ENCODE measurements at regions not wholly inside any gene's neighbourhood (a gene's known extent, or its start where the extent isn't known, plus 50 kb on each side); places are given as distances from the start of the nearest gene placed in this dataset.

GRCh38 chr9:110116543-110116885, 91.4 kb downstream of the C9orf152 start:
- TF ChIP-seq CTCF (IDR thresholded peaks at IDR 0.05) (no peak), EZH2 (IDR thresholded peaks at IDR 0.05) (no peak)
